Iris pigment epithelial cell (primary cell): ENCODE measurements at regions not wholly inside any gene's neighbourhood (a gene's known extent, or its start where the extent isn't known, plus 50 kb on each side); places are given as distances from the start of the nearest gene placed in this dataset.

Experiments
- DNase-seq: peaks from one replicate; pipeline ENCODE4 v3.0.0-alpha.2; 2011; ENCODE audit warnings: low read depth

DNA sequence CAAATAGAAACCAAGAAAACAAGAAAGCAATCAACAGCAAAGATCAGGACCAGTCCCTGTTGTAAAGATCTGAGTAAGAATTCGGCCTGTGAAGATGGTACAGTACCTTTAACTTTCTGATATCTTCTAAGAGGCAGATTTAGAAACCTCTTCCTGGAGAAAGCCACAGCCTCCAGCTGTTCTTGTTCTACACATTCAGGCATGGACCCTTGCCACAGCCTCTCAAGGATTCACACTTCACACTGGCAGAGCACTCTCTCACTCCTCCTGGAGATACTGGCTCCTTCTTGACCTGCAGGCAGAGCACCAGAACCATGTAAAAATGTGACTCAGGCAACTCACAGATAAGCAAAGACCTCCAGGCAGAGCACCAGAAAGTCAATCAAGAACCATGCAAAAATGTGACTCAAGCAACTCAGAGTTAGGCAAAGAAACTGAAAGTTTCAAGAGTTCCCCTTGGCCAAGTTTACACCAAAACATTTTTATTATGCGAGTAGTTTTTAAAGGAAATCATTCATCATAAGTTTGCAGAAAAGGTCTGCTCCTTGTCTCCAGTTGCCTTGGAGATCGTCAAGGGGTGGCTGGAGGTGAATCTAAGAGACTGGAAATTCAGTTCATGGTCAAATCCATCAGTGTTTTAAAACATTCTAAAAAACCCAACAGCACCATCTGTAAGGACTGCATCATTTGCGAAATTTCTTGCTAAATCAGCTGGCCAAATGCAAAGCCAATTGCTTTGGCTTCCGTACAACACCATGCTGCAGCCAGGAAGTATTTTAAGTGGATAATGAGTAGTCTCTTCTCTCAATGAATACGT is 119.3 kb upstream of the MDM1 start:
- peak; percentile 86 for DNase-seq

GRCh38 chr12:68452078-68452715 is 120.0 kb upstream of the MDM1 start:
- no peak for DNase-seq

GRCh38 chr12:68453278-68453677 is 121.1 kb upstream of the MDM1 start:
- no peak for DNase-seq

DNA sequence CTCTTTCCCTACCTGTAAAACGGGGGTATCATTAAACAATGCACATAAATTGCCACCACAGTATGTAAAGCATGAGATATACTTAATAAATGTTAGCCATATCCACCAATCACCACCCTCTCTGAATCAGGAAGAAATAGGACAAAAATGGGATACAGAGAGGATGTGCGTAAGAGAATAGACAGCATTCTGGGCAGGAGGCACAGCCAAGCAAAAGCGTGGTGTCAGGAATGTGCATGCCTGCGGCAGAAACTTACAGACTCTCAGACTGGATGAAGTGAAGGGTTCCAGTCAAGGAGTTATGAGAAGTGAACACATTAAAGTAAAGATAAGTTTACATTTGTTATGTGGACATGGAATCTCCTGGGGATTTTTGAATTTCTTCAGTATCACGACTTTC is 121.7 kb upstream of the MDM1 start:
- no peak for DNase-seq

DNA sequence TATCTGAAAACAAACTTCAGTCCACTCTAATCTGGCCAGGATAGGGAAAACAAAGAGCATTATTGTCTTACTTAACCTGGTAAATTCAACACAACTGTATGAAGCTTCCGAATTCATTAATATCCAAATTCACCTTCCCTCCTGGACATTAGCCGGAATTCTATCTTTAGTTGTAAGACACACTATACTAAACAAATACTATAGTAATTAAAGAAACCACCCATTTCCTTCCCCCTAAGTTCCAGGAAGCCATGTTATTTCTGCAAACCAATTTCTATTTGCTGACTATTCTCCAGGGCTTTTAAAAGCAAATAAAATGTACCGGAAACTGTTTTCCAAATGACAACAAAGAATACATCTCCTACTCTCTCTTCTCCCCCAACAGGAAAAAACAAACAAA is 122.7 kb upstream of the MDM1 start:
- no peak for DNase-seq

GRCh38 chr12:68455691-68456345 is 123.7 kb upstream of the MDM1 start:
- DNase-seq: no peak

GRCh38 chr12:68458866-68459265 is 126.7 kb upstream of the MDM1 start:
- no peak for DNase-seq

DNA sequence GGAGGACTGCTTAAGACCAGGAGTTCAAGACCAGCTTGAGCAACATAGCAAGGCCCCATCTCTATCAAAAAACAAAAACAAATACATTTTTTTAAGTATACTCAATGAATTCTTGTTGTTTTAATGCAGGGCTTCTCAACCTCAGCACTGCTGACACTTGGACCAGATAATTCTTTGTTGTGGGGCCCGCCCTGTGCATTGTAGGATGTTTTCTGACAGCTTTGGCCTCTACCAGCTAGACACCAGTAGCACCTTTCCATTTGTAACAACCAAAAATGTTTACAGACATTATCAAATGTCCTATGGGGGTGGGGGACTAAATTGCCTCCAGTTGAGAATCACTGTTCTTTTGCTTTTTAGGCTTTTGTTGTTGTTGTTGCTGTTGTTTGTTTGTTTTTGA is 128.1 kb upstream of the MDM1 start:
- DNase-seq: no peak

- DNase-seq: no peak
Measured at GRCh38 chr12:68461645-68462044, 129.5 kb upstream of the MDM1 start.

DNA sequence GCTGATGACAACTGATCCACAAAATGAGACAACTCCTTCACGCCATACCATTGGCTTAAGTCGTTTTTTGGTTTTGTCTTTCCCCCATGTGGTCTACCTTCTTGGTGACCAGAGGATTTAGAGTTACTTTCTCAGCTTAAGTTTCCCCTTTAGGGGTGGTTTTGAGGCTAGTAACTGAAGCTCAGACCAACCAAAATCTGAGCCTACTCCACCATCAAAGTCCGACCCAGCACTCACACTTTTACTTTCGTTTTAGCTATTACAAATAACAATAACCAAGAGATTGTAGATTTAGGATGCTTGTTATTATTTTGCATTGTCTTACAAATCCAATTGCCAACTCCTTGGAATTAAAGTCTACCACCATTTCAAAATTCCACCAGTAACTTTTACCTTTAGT is 130.6 kb upstream of the MDM1 start:
- no peak for DNase-seq

DNA sequence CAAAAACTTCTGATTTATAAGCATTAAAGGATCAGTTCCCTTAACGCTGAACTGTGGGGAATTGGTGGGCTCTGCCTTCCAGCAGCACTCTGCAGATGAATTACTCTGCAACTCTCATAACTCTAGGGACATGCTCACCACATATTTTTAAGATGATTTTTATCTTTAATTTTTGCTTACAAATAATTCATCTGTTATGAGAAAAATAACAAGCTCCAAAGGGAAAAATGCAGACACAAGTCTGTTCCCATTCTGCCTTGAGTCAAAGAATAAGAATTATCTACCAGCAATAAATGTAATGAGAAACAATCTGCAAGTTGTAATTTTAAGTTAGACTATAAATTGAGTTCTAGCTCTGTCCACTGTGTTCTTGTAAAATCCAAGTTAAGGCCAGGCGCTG is 133.1 kb upstream of the MDM1 start:
- DNase-seq: no peak

DNA sequence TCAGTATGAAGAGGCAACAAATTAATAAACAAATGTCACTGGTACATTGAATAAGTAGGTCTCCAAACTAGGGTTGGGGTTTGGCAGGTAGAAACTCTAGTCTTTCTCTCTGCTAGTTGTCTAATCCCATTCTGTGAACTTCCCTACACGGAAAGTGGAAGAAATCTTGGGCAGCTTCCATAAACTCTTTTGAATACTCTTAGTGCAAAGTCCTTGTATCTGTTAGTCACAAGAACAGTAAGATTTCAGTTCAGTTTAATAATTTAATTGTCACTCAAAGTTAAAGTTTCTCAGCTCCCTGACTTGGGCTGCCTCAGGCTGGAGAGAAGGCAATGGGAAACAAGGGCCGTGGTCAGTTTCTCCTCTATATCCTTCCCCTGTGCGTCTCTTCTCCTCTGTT is 135.4 kb upstream of the MDM1 start:
- no peak for DNase-seq

- no peak for DNase-seq
Measured at GRCh38 chr12:68468036-68468435, 135.9 kb upstream of the MDM1 start.

DNA sequence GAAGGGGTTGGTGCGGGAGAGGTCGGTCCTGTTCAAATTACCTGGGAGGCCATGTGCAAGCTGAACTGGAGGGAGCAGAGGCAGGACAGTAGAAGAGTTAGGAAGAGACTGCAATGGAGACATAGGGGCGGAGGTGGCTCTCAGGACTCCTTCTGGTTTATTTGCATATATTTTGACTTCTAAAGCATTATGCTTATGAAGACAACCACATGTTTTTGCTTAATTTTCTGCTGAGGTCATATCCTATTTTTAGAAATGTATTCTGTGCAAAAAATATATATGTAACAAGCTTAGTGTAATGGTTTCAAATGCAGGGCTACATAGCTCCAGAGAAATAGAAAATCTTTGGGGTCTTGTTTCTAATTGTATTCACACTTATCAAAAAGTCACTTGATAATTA is 137.0 kb upstream of the MDM1 start:
- no peak for DNase-seq

DNA sequence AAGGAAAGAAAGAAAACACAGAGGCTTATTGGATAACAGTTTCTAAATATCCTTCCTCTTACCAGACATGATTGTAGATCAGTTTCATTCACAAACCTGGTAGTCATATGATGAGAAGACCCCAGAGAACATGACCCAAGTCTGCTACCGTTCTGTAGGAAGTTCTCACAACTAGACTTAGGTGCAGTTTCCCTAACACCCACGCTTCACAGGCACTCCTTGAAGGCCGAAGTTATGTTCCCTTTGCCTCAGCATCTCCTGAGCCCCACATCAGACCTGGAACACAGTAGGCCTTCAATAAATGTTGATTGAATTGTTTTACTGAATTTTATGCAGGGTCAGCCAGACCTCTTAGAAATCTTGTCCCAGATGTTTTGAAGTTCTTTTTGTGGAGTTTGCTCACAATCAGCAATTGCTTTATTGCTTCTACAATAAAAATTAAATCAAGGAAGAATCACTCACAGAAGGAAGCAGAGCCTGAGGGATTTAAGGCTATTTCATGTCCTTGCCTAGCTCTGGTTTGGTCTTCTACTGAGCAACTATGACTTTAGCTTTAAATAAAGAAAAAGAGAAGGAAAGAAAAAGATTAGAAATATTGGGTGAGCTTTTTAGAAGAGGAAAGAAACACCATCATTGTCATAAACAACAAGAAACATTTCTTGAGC is 138.6 kb upstream of the MDM1 start:
- DNase-seq: no peak

- no peak for DNase-seq
Measured at GRCh38 chr12:68474467-68475204, 136.1 kb upstream of the RAP1B start.

DNA sequence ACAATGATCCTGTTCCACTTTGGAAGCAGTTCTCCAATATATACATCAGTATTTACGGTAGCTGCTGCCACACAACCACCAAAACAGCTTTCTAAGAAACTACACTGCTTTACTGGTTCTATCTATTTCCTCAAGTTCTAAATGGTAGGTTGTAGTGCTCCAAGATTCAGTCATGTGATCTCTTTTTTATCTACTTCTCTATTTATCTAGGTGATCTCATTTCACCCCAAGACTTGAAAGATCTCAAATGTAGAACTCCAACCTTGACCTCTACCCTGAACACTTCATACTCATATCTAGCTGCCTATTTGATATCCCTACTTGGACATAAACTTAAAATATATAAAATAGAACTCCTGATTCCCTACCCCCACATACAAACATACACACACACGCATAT is 133.9 kb upstream of the RAP1B start:
- no peak for DNase-seq

DNA sequence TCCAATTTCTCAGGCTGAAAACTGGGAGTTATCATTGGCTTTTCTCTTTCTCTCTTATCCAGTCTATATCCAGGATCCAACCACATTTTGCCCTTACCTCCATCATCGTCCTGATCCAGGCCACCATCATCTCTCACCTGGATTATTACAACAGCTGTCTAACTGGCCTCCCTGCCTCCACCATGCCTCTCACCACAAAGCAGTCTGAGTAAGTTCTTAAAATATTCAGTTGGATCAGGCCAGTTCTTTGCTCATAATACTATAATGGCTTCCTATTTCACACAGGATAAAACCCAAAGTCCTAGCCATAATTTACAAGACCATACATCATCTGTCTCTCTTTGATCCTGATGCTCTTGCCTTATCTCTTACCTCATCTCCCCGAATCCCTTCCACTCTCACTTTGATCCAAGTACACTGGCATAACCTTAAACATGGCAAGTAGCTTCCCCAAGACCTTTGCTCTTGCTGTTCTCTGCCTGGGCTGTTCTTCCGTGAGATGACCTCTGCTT is 133.4 kb upstream of the RAP1B start:
- DNase-seq: peak; percentile 45

- DNase-seq: no peak
Measured at GRCh38 chr12:68477906-68478305, 132.8 kb upstream of the RAP1B start.

- DNase-seq: peak; percentile 56
Measured at GRCh38 chr12:68478516-68479260, 132.0 kb upstream of the RAP1B start.

DNA sequence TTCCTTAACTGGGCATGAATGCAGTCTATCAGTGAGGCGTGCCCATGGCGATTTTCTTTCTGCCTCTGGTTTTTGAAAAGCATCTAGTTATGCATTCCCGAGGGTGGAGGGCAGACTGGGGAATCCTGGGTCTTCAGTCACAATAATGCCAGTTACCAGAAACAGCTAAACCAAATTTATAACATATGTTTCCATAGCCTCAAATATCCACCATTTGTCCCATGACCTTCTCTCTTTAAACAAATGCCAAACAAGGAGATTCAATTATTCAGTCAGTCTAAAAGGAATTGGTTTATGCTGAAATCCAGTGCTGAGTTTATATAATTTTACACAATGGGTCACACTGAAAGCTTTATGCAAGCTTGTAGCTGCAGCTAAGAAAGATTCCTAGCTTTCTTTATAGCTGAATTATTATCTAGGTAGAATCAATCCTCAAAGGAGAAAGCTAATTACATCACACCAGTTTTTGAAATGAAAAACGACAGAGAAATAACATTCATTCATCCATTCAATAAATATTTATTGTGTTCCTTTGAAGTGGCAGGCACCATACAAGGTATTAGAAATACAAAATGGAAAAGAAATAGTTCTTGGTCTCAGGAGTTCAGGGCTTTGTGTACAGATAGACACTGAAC is 131.3 kb upstream of the RAP1B start:
- no peak for DNase-seq
